Ishikawa (cell line): ENCODE measurements at regions not wholly inside any gene's neighbourhood (a gene's known extent, or its start where the extent isn't known, plus 50 kb on each side); places are given as distances from the start of the nearest gene placed in this dataset.

ENCODE experiments used
- CEBPB ChIP-seq: IDR thresholded peaks from 2 replicates; pipeline ENCODE4 v1.6.1; 2012
- CREB1 ChIP-seq: IDR thresholded peaks from 2 replicates; pipeline ENCODE4 v1.6.1; 2012; ENCODE audit warnings: low read depth
- RAD21 ChIP-seq: IDR thresholded peaks from 2 replicates; pipeline ENCODE4 v1.6.1; 2012; ENCODE audit warnings: low read depth
- TAF1 ChIP-seq: IDR thresholded peaks from 2 replicates; pipeline ENCODE4 v1.6.1; 2012; ENCODE audit warnings: low read depth, mild to moderate bottlenecking
- TCF12 ChIP-seq: IDR thresholded peaks from 2 replicates; pipeline ENCODE4 v1.6.1; 2012; ENCODE audit warnings: low read depth
- TF ChIP-seq, protein P1 (sequence below): IDR thresholded peaks from 2 replicates; pipeline ENCODE4 v1.6.1; 2012
- TF ChIP-seq, protein P2 (sequence below): IDR thresholded peaks from 2 replicates; pipeline ENCODE4 v1.6.1; 2012
- TF ChIP-seq, protein P3 (sequence below): IDR thresholded peaks from 2 replicates; pipeline ENCODE4 v1.6.1; 2012; ENCODE audit warnings: low read depth, mild to moderate bottlenecking

DNA sequence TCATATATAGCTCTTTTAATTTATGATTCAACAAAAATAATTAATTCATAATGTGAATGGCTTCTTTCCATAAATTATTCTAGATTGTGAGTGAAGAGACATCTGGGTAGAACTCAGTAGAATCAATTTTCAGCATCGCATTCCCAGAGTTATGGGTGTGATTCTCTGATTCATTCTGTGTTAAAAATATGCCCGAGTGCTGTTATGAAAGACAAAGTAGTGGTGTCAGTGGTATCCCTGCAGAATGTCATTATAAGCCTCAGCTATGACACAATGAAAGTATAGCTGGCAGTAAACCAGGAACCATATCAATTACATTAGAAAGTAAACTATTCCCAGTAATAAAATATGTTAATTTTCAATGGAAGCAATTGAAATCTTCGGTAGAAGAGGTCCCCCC, 480.5 kb upstream of the SLITRK1 start:
- TF ChIP-seq CEBPB (no peak), TCF12 (no peak), RAD21 (no peak), CREB1 (no peak), TAF1 (no peak)
- TF ChIP-seq, protein P1, sequence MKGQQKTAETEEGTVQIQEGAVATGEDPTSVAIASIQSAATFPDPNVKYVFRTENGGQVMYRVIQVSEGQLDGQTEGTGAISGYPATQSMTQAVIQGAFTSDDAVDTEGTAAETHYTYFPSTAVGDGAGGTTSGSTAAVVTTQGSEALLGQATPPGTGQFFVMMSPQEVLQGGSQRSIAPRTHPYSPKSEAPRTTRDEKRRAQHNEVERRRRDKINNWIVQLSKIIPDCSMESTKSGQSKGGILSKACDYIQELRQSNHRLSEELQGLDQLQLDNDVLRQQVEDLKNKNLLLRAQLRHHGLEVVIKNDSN, result no peak
- TF ChIP-seq, protein P2, sequence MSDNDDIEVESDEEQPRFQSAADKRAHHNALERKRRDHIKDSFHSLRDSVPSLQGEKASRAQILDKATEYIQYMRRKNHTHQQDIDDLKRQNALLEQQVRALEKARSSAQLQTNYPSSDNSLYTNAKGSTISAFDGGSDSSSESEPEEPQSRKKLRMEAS, result no peak
- TF ChIP-seq, protein P3, sequence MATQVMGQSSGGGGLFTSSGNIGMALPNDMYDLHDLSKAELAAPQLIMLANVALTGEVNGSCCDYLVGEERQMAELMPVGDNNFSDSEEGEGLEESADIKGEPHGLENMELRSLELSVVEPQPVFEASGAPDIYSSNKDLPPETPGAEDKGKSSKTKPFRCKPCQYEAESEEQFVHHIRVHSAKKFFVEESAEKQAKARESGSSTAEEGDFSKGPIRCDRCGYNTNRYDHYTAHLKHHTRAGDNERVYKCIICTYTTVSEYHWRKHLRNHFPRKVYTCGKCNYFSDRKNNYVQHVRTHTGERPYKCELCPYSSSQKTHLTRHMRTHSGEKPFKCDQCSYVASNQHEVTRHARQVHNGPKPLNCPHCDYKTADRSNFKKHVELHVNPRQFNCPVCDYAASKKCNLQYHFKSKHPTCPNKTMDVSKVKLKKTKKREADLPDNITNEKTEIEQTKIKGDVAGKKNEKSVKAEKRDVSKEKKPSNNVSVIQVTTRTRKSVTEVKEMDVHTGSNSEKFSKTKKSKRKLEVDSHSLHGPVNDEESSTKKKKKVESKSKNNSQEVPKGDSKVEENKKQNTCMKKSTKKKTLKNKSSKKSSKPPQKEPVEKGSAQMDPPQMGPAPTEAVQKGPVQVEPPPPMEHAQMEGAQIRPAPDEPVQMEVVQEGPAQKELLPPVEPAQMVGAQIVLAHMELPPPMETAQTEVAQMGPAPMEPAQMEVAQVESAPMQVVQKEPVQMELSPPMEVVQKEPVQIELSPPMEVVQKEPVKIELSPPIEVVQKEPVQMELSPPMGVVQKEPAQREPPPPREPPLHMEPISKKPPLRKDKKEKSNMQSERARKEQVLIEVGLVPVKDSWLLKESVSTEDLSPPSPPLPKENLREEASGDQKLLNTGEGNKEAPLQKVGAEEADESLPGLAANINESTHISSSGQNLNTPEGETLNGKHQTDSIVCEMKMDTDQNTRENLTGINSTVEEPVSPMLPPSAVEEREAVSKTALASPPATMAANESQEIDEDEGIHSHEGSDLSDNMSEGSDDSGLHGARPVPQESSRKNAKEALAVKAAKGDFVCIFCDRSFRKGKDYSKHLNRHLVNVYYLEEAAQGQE, result no peak
